PC-3 (cell line): ENCODE measurements at regions not wholly inside any gene's neighbourhood (a gene's known extent, or its start where the extent isn't known, plus 50 kb on each side); places are given as distances from the start of the nearest gene placed in this dataset.

Experiments
- CTCF ChIP-seq: fragments of 300-600 bp; sonication (generic); conservative IDR thresholded peaks from 2 replicates; pipeline ENCODE4 v1.5.1; 2017; ENCODE audit warnings: antibody characterized with exemption, low read depth, mild to moderate bottlenecking, low read length
- EZH2phosphoT487 ChIP-seq: fragments of 300-600 bp; sonication (generic); IDR thresholded peaks from 2 replicates; pipeline ENCODE4 v1.6.1; 2018; ENCODE audit warnings: mild to moderate bottlenecking, antibody characterized with exemption, low read length, borderline replicate concordance

- TF ChIP-seq CTCF (no peak), EZH2phosphoT487 (no peak)
These were observed 108.2 kb downstream of the PLG start for GRCh38 chr6:160810238-160810637.
